Embryonic facial prominence (tissue), 1 donor: ENCODE measurements at regions not wholly inside any gene's neighbourhood (a gene's known extent, or its start where the extent isn't known, plus 50 kb on each side); places are given as distances from the start of the nearest gene placed in this dataset.
"Not testable (repeated sequence)": the region's sequence is repeated elsewhere in the genome, so short reads cannot be mapped to it uniquely, and the experiment has no call there.

ENCODE experiments used
- DNase-seq: peaks from one replicate; pipeline ENCODE4 v3.0.0-alpha.2; 2016; ENCODE audit errors: extremely low spot score

DNA sequence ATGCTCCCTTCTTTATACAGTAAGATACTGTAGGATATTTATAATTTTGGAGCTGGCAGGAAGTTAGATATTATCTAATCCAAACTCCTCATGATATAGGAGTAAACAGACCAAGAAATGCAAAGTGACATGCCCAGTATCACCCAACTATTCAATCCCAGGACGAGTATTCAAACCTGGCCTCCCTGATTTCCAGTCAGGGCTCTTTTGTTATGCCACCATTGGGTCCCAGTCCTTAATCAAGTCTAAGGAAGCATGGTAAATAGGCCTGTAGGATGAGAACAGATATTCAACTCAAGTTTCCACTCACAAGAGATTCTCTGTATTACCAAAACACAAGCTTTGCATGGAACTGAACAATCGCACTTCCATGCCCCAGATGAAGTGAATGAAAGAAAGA is 484.0 kb upstream of the API5 start:
- no peak for DNase-seq

DNA sequence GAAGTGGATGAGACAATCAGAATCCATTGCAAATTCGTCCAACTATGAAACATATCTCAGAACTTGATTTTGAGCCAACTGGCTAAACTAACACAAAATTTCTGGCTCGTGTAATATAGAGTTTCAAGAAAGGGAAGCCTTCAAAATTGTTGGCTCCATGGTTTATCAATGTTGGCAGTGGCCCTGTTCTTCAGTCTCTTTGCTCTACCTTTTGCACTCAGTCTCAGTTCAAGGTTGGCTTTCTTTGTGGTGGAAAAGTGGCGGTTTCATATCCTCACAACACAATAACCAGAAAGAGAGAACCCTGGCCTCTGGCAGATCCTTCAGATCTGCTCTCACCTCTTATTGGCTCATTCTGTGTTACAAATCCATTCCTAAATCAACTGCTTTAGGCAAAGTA is 473.8 kb upstream of the API5 start:
- no peak for DNase-seq

DNA sequence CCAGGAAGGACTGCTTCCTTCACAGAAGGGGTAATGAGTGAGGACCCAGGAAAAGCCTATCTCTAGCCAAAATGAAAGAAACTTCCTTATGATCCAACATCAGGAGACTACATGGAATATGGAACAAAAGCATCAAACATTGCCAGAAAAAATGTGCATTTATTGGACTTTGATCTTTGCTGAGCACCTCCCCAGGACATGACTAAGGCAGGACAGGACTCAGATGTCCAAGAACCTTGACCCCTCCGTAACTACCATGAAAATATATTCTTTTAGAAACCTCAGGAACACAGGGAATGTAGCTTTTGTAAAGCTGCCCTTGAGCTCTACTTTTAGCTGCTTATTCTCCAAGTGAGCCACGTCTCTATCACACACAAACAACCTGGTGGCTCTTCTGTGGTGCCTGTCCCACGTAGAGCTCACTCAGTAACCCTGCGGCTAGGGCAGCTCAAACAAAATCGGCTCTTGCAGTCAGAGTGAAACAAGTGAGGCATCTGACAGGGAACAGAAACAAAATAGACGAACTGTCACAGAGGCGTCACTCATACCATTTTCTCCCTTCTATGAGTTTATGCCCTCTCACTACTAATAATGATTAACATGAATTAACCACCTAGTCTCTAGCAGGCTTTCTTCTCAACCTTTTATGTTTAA is 471.5 kb upstream of the API5 start:
- no peak for DNase-seq

DNA sequence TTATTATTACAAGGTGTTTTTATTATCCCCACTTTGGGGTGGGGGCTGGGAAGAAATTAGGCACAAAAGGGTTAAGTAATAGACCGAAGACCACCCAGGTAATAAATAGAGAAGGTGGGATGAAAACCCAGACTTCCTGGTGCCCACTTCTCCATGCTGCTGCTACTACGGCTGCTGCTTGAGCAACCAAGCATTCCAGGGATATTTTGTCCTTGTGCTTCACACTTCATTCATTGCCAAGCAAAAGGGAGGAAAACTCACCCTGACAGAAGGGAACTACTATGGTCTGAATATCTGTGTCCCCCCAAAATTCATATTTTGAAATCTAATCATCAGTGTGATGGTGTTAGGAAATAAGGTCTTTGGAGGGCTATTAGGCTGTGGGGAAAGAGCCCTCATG is 470.9 kb upstream of the API5 start:
- DNase-seq = no peak

DNA sequence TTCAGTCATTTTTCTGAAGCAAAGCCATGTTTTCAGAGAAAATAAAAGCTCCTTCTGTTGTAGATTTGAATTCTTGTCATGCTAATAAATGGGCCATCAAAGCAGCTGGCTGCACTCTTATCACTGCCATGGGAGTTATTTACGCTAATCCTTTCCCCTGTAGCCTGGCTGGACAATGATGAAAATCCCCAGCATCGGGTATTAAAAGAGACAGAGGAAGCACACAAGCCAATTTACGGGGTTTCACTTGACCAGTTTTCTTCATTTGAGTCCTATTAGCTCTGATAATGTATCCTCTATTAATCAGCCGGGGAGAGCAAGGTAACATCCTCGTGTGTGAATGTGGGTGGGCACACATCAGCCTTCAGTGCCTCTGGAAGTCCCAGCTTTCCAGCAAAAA is 470.2 kb upstream of the API5 start:
- DNase-seq = no peak

DNA sequence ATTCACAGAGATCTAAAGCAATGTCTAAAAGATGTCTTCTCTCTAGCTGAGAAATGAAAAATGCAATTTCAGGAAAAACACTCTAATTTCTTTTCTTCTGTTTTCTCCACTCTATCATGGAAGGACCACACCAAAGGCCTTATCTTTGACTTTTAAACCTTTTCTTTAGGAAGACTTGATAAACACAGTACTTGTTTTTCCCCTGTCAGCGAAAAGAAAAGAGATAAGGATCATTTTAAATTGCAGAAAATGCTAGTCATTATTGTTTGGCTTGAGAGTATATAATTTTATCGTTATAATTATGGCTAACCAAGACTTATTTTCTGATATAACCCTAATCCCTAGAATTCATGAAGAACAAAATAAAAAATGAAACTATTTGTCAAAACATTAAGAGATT is 462.4 kb upstream of the API5 start:
- DNase-seq = no peak

DNA sequence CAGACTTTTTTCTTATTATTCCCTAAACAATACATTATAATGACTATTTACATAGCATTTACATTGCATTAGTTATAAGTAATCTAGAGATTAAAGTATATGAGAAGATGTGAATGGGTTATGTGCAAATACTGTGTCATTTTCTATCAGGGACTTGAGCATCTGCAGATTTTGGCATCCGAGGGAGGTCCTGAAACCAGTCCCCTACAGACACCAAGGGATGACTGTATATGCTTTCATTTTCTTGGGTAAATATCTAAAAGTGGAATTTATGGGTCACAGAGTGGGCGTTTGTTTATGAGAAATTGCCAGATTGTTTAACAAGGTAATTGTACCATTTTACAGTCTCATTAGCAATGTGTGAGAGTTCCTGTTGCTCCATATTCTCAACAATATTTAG is 454.5 kb upstream of the API5 start:
- no peak for DNase-seq

DNA sequence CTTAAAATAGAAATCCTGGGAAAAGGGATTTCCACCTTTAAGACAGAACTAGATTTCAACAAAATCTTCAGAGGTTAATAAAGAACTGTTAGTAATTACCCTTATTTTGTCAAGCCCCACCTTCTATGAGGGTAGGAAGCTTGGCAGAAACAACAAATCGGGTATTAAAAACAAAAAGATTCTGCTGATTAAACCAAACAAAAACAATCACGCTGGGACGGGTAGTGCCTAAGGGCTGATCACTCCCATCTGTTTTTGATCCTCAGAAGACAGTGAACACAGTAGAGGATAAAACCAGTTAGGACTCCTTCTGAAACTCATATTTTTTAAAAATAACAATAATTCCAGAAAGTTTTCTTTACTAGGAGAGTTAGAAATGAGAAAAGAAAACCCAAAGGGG is 441.3 kb upstream of the API5 start:
- no peak for DNase-seq

DNA sequence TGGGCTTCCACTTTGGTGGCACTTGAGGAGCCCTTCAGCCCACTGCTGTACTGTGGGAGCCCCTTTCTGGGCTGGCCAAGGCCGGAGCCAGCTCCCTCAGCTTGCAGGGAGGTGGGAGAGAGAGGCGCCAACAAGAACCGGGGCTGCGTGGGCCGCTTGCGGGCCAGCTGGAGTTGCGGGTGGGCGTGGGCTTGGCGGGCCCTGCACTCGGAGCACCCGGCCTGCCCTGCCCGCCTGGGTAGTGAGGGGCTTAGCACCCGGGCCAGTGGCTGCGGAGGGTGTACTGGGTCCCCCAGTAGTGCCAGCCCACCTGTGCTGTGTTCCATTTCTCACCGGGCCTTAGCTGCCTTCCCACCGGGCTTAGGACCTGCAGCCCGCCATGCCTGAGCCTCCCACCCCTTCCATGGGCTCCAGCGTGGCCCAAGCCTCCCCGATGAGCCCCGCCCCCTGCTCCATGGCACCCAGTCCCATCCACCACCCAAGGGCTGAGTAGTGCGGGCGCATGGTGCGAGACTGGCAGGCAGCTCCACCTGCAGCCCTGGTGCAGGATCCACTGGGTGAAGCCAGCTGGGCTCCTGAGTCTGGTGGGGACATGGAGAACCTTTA is 437.9 kb upstream of the API5 start:
- not testable (repeated sequence) for DNase-seq

DNA sequence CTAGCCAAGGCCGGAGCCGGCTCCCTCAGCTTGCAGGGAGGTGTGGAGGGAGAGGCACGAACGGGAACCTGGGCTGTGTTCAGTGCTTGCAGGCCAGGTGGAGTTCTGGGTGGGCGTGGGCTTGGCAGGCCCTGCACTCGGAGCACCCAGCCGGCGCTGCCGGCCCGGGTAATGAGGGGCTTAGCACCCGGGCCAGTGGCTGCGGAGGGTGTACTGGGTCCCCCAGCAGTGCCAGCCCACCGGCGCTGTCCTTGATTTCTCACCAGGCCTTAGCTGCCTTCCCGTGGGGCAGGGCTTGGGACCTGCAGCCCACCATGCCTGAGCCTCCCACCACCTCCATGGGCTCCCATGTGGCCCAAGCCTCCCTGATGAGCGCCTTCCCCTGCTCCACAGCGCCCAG is 430.5 kb upstream of the API5 start:
- DNase-seq = not testable (repeated sequence)

DNA sequence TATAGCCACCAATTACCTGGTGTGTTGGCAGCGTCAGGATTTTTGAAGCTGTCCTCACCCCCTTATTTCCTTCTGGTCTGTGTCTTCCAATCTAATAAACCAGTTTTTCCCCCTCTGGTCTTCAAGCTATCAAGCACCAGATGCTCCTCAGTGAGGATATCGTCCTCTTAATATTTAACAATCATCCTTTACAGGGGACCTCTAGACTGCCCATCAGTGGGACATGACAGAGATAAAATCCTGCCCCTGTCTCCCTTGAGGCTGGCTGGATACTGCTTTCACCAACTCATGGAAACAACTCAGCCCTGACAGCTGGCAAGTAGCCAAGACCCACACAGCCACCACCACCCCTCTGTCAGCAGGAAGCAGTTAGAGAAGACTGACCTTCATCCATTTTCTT is 421.0 kb upstream of the API5 start:
- no peak for DNase-seq

DNA sequence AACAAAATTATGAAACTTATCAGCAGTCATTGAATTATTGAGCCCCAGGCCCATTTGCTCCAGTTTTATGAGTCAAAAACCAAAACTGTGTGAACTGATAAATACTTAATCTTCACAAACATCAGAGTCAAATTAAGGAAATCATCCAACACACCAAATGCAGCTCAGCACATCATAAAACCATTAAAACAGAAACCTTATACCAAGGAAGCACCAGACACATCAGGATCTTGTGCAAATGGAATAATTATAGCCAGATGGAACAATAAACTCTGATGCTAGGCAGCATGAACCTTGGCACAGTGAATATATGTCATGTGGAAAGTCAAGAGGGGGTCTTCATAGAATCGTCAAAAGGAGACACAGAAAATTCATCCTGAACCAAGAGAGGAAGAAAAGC is 410.7 kb upstream of the API5 start:
- no peak for DNase-seq

DNA sequence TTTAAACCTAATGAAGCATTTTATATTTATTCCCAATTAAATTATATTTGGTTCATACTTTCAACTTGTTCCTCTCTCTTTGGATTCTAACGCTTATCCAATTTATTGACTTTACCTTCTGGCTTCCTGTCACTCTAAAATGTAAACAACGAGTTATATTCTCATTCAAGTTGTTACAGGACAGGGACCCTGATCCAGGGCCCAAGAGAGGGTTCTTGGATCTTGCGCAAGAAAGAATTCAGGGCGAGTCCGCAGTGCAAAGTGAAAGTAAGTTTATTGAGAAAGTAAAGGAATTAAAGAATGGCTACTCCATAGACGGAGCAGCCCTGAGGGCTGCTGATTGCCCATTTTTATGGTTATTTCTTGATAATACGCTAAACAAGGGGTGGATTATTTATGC is 405.6 kb upstream of the API5 start:
- no peak for DNase-seq

DNA sequence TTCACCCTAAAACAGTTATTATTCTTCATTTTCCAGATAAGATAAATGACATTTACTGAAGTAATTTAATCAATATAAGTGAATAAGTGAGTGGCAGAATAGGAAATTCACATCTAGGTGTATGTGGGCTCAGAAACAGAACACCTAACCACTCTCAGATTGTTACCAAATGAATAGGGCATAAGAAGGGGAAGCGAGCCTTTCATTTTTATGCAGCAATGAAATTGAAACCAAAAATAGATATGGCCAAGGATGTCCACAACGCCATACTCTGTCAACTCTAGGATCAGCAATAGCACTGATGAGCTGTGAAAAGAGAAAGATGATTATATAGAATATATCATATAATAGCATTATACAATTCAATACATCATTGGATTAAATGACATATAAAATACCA is 398.1 kb upstream of the API5 start:
- no peak for DNase-seq

DNA sequence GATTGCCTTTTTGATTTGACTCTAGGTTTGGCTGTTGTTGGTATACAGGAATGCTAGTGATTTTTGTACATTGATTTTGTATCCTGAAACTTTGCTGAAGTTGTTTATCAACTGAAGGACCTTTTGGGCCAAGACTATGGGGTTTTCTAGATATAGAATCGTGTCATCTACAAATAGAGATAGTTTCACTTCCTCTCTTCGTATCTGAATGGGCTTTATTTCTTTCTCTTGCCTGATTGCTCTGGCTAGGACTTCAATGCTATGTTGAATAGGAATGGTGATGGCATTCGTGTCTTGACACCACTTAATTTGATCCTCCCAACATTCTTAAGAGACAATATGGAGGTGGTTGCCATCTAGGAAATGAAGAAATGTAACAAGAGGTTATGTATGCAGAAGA is 388.1 kb upstream of the API5 start:
- no peak for DNase-seq

DNA sequence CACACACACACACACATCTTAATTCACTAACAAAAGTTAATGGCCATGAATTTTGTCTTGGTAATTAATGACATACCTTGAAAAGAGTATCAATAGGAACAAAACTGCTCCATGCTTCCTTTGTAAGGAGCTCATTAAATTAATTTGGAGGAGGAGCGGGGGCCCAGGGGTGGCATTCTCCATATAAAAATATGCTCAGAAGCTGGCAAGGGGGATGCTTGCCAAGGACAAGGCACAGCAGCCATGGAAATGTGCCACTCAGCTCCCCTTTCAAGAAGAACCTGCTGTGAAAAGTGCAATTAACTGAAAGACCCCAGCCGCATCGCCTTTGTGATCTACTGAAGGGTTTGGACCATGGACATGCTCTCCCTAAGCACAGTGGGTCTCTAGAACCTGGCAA is 385.9 kb upstream of the API5 start:
- no peak for DNase-seq

DNA sequence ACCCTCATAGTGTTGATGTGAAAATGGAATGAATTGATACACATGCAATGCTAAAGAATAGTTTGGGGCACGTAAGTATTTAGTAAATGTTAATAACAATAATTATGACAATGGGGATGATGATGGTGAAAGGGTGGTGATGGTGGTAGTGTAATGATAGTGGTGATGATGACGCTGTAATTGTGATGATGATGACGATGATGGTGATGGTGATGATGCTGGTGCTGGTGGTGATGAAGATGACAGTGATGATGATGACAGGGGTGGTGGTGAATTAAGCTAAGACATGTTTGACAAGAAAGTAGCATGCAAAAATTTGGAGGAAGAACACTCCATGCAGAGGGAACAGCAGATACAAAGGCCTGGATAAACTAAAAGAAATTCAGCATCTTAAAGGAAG is 364.4 kb upstream of the API5 start:
- DNase-seq = no peak

DNA sequence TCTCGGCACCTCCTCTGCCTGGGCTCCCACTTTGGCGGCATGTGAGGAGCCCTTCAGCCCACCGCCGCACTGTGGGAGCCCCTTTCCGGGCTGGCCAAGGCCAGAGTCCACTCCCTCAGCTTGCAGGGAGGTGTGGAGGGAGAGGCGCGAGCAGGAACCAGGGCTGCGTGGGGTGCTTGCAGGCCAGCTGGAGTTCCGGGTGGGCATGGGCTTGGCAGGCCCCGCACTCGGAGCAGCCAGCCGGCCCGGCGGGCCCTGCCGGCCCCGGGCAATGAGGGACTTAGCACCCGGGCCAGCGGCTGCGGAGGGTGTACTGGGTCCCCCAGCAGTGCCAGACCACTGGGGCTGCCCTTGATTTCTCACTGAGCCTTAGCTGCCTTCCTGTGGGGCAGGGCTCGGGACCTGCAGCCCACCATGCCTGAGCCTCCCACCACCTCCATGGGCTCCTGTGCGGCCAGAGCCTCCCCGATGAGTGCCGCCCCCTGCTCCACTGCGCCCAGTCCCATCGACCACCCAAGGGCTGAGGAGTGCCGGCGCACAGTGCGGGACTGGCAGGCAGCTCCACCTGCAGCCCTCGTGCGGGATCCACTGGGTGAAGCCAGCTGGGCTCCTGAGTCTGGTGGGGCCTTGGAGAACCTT is 361.9 kb upstream of the API5 start:
- not testable (repeated sequence) for DNase-seq

DNA sequence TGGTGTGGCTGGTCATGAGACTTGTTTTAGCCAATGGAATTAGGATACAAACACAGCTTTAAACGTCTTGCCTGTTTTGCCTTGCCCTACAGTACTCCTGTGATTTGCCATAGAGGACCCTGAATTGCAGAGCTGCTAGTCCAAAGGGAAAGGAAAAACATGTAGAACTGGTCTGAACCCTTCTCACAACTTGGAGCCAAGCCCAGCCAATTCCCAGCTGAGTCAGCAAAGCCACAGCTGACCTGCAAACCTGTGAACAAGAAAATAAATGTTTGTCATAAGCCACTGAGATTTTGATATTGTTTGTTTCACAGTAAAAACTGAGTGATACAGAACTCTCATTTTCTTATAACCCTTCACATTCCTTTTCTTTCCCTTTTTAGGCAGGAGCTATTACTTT is 360.5 kb upstream of the API5 start:
- no peak for DNase-seq

DNA sequence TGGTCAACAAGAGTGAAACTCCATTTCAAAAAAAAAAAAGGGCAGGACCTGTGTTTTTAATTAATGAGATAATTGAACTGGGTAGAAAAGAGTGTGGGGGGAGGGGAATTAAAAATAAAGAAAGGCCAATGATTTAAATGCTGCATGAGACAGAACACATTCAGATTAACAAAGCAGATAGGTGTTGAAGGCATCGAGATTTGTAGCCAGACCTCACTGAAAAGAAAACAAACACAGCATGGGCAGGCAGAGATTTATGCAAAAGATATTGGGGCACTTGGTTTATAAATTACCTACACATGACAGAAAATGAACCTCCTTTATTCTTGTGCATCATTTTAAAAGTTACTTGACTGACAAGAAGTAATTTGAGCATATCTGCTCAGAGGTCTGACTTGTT is 354.0 kb upstream of the API5 start:
- DNase-seq = no peak

DNA sequence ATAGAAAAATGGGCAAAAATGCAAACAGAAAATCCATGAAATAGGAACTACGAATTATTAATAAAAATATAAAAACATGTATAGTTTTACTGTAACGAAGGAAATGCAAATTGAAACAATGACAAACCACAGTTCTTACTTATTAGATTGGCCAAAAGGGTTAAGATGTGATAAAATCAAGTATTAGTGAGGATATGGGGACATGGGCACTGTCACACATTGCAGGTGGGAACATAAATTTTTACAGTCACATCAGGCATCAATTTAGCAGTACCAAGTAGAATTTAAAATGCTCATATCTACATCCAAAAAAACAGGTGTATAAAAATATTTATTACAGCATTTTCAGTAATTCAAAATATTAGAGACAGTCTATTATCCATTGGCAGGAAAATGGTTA is 353.2 kb upstream of the API5 start:
- DNase-seq = no peak

DNA sequence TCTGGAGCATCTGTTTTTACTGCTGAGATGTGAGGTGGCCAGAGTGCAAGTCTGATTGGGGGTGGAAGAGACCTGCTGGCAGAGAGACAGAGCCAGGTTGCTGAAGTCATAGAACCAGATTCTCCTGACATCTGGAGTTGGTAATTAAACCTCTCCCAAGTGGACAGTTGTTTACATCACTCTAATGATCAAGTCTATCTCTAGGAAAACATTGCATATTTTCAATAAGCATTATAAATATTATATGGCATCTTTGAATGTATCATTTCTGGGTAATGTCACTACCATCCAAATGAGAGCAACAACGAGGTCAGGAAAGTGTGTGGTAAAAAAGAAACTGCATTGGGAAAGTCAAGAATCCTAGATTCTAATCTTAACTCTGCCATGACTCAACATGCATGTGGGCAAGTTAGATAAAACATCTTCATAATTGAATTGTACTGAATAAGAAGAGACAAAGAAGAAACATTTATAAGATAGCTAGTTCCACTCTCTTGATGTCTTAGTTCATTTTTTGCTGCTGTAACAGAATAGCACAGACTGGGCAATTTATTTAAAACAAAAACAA is 351.2 kb upstream of the API5 start:
- no peak for DNase-seq

DNA sequence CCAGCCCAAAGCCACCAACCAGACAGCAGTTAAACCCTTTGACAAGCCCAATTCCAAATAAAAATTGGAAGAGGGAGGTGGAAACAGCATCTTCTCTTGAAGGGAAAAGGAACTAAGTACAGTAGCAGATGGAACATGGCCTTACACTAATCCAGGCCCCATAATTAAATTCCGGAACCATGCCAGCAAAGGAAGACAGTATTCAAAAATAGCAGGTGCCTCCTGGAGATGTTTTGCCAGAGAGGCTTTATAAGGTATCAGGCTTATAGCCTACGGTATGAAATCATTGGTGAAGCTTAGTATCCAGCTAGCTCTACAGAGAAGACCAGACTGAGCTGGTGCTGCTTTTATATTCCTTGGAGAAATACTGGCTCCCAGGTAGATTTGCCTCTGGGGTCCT is 344.1 kb upstream of the API5 start:
- DNase-seq = no peak
